ENCODE measurements at regions not wholly inside any gene's neighbourhood (a gene's known extent, or its start where the extent isn't known, plus 50 kb on each side); places are given as distances from the start of the nearest gene placed in this dataset.

DNA sequence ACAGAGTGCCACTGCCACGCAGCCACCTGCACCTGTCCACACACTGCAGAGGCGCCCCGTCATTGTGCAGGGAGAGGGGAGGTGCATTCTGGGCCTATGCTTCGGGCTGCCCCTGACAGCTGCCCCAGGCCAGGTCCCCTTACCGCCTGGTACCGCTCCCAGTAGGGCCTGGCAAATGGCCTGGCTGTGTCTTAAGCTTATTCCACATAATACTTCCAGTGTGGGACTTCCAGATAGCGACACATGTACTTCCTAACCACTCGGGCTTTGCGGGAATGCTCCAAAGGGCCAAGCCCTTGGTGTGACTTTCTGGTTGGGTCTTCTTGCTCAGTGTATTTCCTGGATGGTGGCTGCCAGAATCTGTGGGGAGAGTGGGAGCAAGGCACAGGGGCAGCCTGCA, 254.3 kb upstream of the CHRNA7 start:
- H3K9me3 Mint-ChIP-seq, result no peaks in the 10 kb centered on the region
- Histone ChIP-seq H3K4me3 (ENCODE audit: low read length) (no peak overlapping the region), H3K9me3 (ENCODE audit: control insufficient read depth in 2 of 3, low read length in 3 of 3) (no peaks in the 10 kb centered on the region), H3K36me3 (ENCODE audit: control insufficient read depth in 2 of 3, insufficient read depth in 3 of 3, low read length in 3 of 3) (no peaks in the 10 kb centered on the region), H3K4me1 (ENCODE audit: control insufficient read depth in 2 of 2, insufficient read depth in 2 of 2, low read length in 2 of 2) (no peaks in the 10 kb centered on the region), H3K27ac (ENCODE audit: low read depth, low read length) (no peak overlapping the region), H3K27me3 (ENCODE audit: control insufficient read depth in 2 of 2, insufficient read depth in 2 of 2, low read length in 2 of 2) (no peaks in the 10 kb centered on the region)
- no peaks in the 10 kb centered on the region for H3K4me1 Mint-ChIP-seq
- no peak overlapping the region for H3K27ac Mint-ChIP-seq
- CTCF ChIA-PET, result no interaction called here
- no peaks in the 10 kb centered on the region for H3K36me3 Mint-ChIP-seq
- POLR2A ChIA-PET, result no interaction called here
- H3K27me3 Mint-ChIP-seq, result peaks cover 2 to 25% (median 16%) of the 10 kb centered on the region in 5 donors
- ATAC-seq (no peak), DNase-seq (no peak)
- intact Hi-C loops (cut with micrococcal nuclease), result no loop called here
- no peak overlapping the region for H3K4me3 Mint-ChIP-seq

DNA sequence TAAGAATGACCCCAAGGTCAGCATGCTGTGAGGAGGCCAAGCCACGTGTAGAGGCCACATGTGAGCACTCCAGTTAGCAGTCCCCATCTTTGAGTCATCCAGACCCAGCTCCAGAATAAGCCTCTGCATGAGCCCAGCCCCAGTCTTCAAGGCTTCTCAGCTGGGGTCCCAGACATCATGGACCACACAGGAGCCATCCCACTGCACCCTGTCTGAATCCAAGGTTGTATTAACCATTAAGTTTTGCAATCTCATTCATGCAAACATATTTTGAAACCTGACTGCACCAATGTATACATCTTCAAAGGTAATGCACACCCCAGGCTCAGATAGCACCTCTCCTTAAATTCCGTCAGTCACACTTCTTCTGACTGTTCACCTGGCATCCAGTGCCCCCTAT, 249.1 kb upstream of the CHRNA7 start:
- Mint-ChIP-seq H3K4me3 (no peak overlapping the region), H3K27ac (no peak overlapping the region), H3K36me3 (no peaks in the 10 kb centered on the region), H3K9me3 (no peaks in the 10 kb centered on the region), H3K4me1 (no peaks in the 10 kb centered on the region), H3K27me3 (peaks cover 3 to 31% (median 14%) of the 10 kb centered on the region in 5 donors)
- no peak for DNase-seq
- Histone ChIP-seq H3K27me3 (ENCODE audit: control insufficient read depth in 2 of 2, insufficient read depth in 2 of 2, low read length in 2 of 2) (peaks cover 0 to 6% of the 10 kb centered on the region in 2 donors), H3K9me3 (ENCODE audit: control insufficient read depth in 2 of 3, low read length in 3 of 3) (no peaks in the 10 kb centered on the region), H3K4me3 (ENCODE audit: low read length) (no peak overlapping the region), H3K27ac (ENCODE audit: low read depth, low read length) (no peak overlapping the region), H3K4me1 (ENCODE audit: control insufficient read depth in 2 of 2, insufficient read depth in 2 of 2, low read length in 2 of 2) (no peaks in the 10 kb centered on the region), H3K36me3 (ENCODE audit: control insufficient read depth in 2 of 3, insufficient read depth in 3 of 3, low read length in 3 of 3) (no peaks in the 10 kb centered on the region)
- ATAC-seq, result no peak
- intact Hi-C loops (cut with micrococcal nuclease), result no loop called here
- ChIA-PET CTCF (no interaction called here), POLR2A (no interaction called here)

DNA sequence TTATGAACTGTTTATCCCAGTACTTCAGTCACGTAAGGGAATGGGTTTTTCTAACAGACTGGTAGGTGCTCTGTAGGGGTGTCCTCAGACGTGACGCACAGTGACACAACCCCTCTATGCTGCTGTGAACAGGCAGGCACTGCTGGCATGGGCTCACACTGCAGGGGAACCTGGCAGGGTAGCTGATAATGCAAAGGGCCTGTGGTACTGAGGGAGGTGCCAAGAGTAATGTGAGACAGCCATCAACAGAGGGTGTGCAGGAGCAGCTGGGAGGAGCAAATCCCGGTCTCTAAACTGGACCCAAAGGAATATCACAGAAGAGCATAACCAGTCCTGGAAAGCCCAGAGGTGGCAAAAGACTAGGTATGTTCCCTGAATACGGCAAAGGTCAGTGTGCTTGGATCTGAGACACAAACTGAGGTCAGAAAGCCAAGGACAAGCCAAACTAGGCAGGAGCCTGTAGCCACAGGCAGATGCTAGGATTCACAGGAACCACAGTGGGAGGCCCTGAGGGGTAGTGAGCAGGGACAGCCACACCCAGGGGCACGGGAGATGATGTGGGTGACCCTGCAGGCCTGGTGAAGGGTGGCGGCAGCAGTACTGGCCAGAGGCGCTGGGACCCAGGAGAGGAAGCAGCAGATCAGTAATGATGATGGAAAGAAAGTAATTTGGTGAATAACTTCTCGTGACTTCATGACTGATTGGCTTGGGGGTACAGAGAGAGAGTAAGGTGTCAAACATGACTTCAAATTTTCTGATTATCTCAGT, 248.1 kb upstream of the CHRNA7 start:
- H3K27ac Mint-ChIP-seq, result no peak overlapping the region
- intact Hi-C loops (cut with micrococcal nuclease), result no loop called here
- H3K4me1 Mint-ChIP-seq, result no peaks in the 10 kb centered on the region
- ChIA-PET POLR2A (no interaction called here), CTCF (no interaction called here)
- ATAC-seq, result no peak
- H3K27me3 Mint-ChIP-seq, result peaks cover 3 to 29% (median 14%) of the 10 kb centered on the region in 5 donors
- no peak overlapping the region for H3K27ac ChIP-seq (ENCODE audit: low read depth, low read length)
- no peak for DNase-seq
- H3K9me3 Mint-ChIP-seq, result no peaks in the 10 kb centered on the region
- no peaks in the 10 kb centered on the region for H3K9me3 ChIP-seq (ENCODE audit: control insufficient read depth in 2 of 3, low read length in 3 of 3)
- no peak overlapping the region for H3K4me3 ChIP-seq (ENCODE audit: low read length)
- no peak overlapping the region for H3K4me3 Mint-ChIP-seq
- no peaks in the 10 kb centered on the region for H3K36me3 Mint-ChIP-seq
- H3K27me3 ChIP-seq (ENCODE audit: control insufficient read depth in 2 of 2, insufficient read depth in 2 of 2, low read length in 2 of 2), result peaks cover 0 to 6% of the 10 kb centered on the region in 2 donors
- no peaks in the 10 kb centered on the region for H3K4me1 ChIP-seq (ENCODE audit: control insufficient read depth in 2 of 2, insufficient read depth in 2 of 2, low read length in 2 of 2)
- no peaks in the 10 kb centered on the region for H3K36me3 ChIP-seq (ENCODE audit: control insufficient read depth in 2 of 3, insufficient read depth in 3 of 3, low read length in 3 of 3)

DNA sequence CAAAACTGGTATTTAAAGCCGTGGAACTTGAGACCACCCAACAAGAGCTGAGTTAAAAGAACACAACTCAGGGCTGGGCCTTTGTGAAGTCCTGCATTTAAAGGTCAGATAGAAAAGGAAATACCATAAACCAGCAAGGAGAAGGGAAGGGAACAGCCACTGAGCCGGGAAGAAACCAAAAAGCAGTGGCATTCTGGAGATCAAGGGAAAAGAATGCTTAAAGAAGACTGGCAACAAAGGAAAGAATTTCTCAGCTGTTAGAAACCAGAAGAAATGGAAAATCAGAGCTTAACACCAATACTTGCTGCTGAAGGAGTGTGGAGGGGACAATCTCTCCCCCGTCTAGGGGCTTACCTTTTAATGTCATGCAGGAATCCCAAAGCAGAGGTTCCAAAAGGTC, 247.4 kb upstream of the CHRNA7 start:
- H3K4me1 ChIP-seq (ENCODE audit: control insufficient read depth in 2 of 2, insufficient read depth in 2 of 2, low read length in 2 of 2), result no peaks in the 10 kb centered on the region
- no peaks in the 10 kb centered on the region for H3K9me3 ChIP-seq (ENCODE audit: control insufficient read depth in 2 of 3, low read length in 3 of 3)
- ChIA-PET CTCF (no interaction called here), POLR2A (no interaction called here)
- DNase-seq, result no peak
- Mint-ChIP-seq H3K9me3 (no peaks in the 10 kb centered on the region), H3K4me1 (no peaks in the 10 kb centered on the region), H3K4me3 (no peak overlapping the region), H3K27ac (no peak overlapping the region), H3K36me3 (no peaks in the 10 kb centered on the region), H3K27me3 (peaks cover 3 to 24% (median 14%) of the 10 kb centered on the region in 5 donors)
- no peak overlapping the region for H3K4me3 ChIP-seq (ENCODE audit: low read length)
- H3K27me3 ChIP-seq (ENCODE audit: control insufficient read depth in 2 of 2, insufficient read depth in 2 of 2, low read length in 2 of 2), result peaks cover 0 to 6% of the 10 kb centered on the region in 2 donors
- ATAC-seq, result no peak
- H3K27ac ChIP-seq (ENCODE audit: low read depth, low read length), result no peak overlapping the region
- intact Hi-C loops (cut with micrococcal nuclease), result no loop called here
- H3K36me3 ChIP-seq (ENCODE audit: control insufficient read depth in 2 of 3, insufficient read depth in 3 of 3, low read length in 3 of 3), result no peaks in the 10 kb centered on the region

DNA sequence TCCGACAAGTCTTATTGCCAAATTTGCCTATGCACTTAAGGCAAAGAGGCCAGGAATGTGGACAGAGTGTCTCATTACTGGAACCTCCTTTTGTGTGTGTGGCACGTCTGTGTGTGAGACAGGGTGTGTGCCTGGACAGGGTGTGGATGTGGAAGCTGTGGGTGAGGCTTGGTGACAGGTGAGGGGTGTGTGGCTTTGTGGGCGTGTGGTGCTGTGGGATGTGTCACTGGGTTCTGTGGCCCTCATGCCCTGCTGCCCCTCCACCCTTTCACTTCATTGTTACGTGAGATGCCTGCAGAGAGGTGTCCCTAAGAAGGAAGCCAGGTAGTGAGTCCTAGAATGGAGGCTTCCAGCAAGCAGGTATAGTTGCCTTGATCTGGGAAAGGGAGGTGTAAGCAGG, 244.0 kb upstream of the CHRNA7 start:
- Mint-ChIP-seq H3K4me3 (no peak overlapping the region), H3K27me3 (peaks cover 0 to 23% (median 3%) of the 10 kb centered on the region in 5 donors), H3K27ac (no peak overlapping the region), H3K4me1 (no peaks in the 10 kb centered on the region), H3K9me3 (peaks cover 0 to 2% (median 0%) of the 10 kb centered on the region in 11 donors), H3K36me3 (no peaks in the 10 kb centered on the region)
- ChIA-PET POLR2A (no interaction called here), CTCF (no interaction called here)
- Histone ChIP-seq H3K36me3 (ENCODE audit: control insufficient read depth in 2 of 3, insufficient read depth in 3 of 3, low read length in 3 of 3) (no peaks in the 10 kb centered on the region), H3K4me1 (ENCODE audit: control insufficient read depth in 2 of 2, insufficient read depth in 2 of 2, low read length in 2 of 2) (no peaks in the 10 kb centered on the region), H3K27me3 (ENCODE audit: control insufficient read depth in 2 of 2, insufficient read depth in 2 of 2, low read length in 2 of 2) (peaks cover 0 to 6% of the 10 kb centered on the region in 2 donors), H3K27ac (ENCODE audit: low read depth, low read length) (no peak overlapping the region), H3K4me3 (ENCODE audit: low read length) (no peak overlapping the region), H3K9me3 (ENCODE audit: control insufficient read depth in 2 of 3, low read length in 3 of 3) (no peaks in the 10 kb centered on the region)
- intact Hi-C loops (cut with micrococcal nuclease), result no loop called here
- DNase-seq (no peak), ATAC-seq (no peak)

DNA sequence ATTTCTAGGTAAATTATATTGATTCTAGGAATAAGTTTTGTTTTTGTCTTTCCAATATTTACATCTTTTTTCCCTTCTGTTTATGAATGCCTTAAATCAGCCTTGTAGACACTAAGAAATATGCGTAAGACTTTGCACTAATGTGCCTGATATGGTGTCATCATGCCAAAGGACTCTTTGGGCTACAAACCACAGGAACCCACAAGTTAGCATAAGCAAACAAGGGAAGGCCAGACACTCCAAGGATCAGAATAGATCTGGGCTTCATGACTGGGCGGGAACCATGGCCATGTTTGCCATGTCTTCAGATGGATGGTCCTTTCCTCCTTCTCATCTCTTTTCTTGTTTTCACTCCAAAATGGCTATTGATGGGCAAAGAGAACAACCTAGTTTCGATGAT, 242.2 kb upstream of the CHRNA7 start:
- Histone ChIP-seq H3K4me3 (ENCODE audit: low read length) (no peak overlapping the region), H3K9me3 (ENCODE audit: control insufficient read depth in 2 of 3, low read length in 3 of 3) (no peaks in the 10 kb centered on the region), H3K27ac (ENCODE audit: low read depth, low read length) (no peak overlapping the region), H3K4me1 (ENCODE audit: control insufficient read depth in 2 of 2, insufficient read depth in 2 of 2, low read length in 2 of 2) (no peaks in the 10 kb centered on the region), H3K27me3 (ENCODE audit: control insufficient read depth in 2 of 2, insufficient read depth in 2 of 2, low read length in 2 of 2) (peaks cover 0 to 5% of the 10 kb centered on the region in 2 donors), H3K36me3 (ENCODE audit: control insufficient read depth in 2 of 3, insufficient read depth in 3 of 3, low read length in 3 of 3) (no peaks in the 10 kb centered on the region)
- Mint-ChIP-seq H3K27me3 (peaks cover 0 to 22% (median 3%) of the 10 kb centered on the region in 5 donors), H3K4me1 (peaks cover 0 to 6% (median 0%) of the 10 kb centered on the region in 7 donors), H3K36me3 (no peaks in the 10 kb centered on the region), H3K9me3 (peaks cover 0 to 2% (median 0%) of the 10 kb centered on the region in 11 donors), H3K4me3 (no peak overlapping the region), H3K27ac (no peak overlapping the region)
- ATAC-seq, result no peak
- no peak for DNase-seq
- intact Hi-C loops (cut with micrococcal nuclease), result no loop called here
- CTCF ChIA-PET, result no interaction called here
- POLR2A ChIA-PET, result no interaction called here

DNA sequence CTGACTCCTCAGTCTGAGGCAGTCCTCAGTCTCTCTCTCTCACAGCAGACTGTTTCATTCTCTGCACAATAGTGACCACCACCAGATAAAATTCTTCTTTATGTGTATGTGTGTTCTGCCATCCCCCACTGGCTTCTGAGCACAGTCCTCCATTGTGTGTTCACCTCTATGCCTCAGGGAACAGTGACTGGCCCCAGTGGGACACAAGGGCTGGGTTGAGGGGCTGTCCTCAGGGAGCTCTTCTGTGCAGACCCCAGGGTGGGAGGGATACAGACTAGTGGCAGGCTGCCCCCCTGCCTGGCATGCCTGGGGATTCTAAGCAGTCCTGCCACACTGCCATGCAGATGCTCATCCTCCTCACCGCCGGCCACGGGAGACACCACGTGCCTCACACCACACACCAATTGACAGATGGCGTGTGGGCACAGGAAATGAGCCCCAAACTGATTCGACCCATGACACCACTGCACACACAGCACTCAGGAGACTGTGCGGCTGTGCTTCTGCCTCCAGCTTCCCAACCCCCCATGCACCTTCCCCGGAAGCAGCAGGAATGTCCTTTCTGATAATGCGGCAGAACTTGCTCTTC, 237.6 kb upstream of the CHRNA7 start:
- Histone ChIP-seq H3K27me3 (ENCODE audit: control insufficient read depth in 2 of 2, insufficient read depth in 2 of 2, low read length in 2 of 2) (no peaks in the 10 kb centered on the region), H3K4me3 (ENCODE audit: low read length) (no peak overlapping the region), H3K36me3 (ENCODE audit: control insufficient read depth in 2 of 3, insufficient read depth in 3 of 3, low read length in 3 of 3) (no peaks in the 10 kb centered on the region), H3K27ac (ENCODE audit: low read depth, low read length) (no peak overlapping the region), H3K4me1 (ENCODE audit: control insufficient read depth in 2 of 2, insufficient read depth in 2 of 2, low read length in 2 of 2) (no peaks in the 10 kb centered on the region), H3K9me3 (ENCODE audit: control insufficient read depth in 2 of 3, low read length in 3 of 3) (no peaks in the 10 kb centered on the region)
- H3K27ac Mint-ChIP-seq, result no peak overlapping the region
- H3K4me3 Mint-ChIP-seq, result no peak overlapping the region
- ATAC-seq, result no peak
- no peaks in the 10 kb centered on the region for H3K36me3 Mint-ChIP-seq
- ChIA-PET POLR2A (no interaction called here), CTCF (no interaction called here)
- H3K27me3 Mint-ChIP-seq, result peaks cover 0 to 24% (median 9%) of the 10 kb centered on the region in 5 donors
- H3K9me3 Mint-ChIP-seq, result peaks cover 0 to 2% (median 0%) of the 10 kb centered on the region in 11 donors
- H3K4me1 Mint-ChIP-seq, result peaks cover 0 to 6% (median 0%) of the 10 kb centered on the region in 7 donors
- intact Hi-C loops (cut with micrococcal nuclease), result no loop called here
- no peak for DNase-seq
